K562 (cell line): ENCODE measurements at regions not wholly inside any gene's neighbourhood (a gene's known extent, or its start where the extent isn't known, plus 50 kb on each side); places are given as distances from the start of the nearest gene placed in this dataset.

Experiments used
- ATAC-seq: fragments of 200-7000 bp; cut with Tn5 transposase; 3 replicates; pipeline ENCODE4 v1.9.1; 2020; ENCODE audit warnings: moderate library complexity
- BruUV-seq: library from RNA; stranded (reverse); fragments of 400-500 nt; replicated peaks from 2 replicates; lab custom pipeline; 2021; lab: Mats Ljungman, UMichigan
- CTCF ChIA-PET: fragments of 300-600 bp; formaldehyde crosslinking; extraction: SDS; loops from one replicate; lab custom pipeline; 2021; ENCODE audit warnings: low intra/inter-chr PET ratio; lab: Yijun Ruan, JAX
- POLR2A ChIA-PET: fragments of 300-600, 350-650 bp; sonication (Branson Sonifier 250); formaldehyde crosslinking; extraction: SDS; loops from one replicate; lab custom pipeline; 2021; ENCODE audit warnings: antibody characterized with exemption, inconsistent platforms; lab: Yijun Ruan, JAX
- DNase-seq, 4 experiments: peaks; one replicate each; pipeline versions ENCODE4 v3.0.0 to v3.0.0-alpha.2; 2011 to 2018; ENCODE audit warnings: low spot score in 3 of 4, mixed read lengths in 3 of 4; ENCODE audit errors: extremely low read depth in 1 of 4
- FAIRE-seq: peaks from 2 replicates; lab custom pipeline; 2011; peaks lifted over from hg19 to GRCh38; lab: Jason Lieb, UNC
- H2AFZ ChIP-seq: 2 replicates; pipeline ENCODE4 v1.6.0; 2011; ENCODE audit warnings: low read depth, low read length, control low read depth, inconsistent platforms
- H3K27ac ChIP-seq: fragments of 200-600 bp; 3 replicates; pipeline ENCODE4 v1.8.0; 2011; ENCODE audit warnings: low read depth, mild to moderate bottlenecking, control low read depth, inconsistent platforms, low read length, moderate library complexity, mixed read lengths; ENCODE audit errors: extremely low read depth
- H3K27me3 ChIP-seq, 2 experiments: fragments of 300-600 bp in 1 of 2; 2 replicates in 1 of 2; 3 replicates in 1 of 2; pipeline versions ENCODE4 v1.6.0 to v1.8.0; 2011; ENCODE audit warnings: inconsistent platforms in 2 of 2, low read length in 2 of 2, mild to moderate bottlenecking in 1 of 2, mixed read lengths in 1 of 2, moderate library complexity in 1 of 2; ENCODE audit not compliant: control insufficient read depth in 2 of 2, insufficient read depth in 2 of 2
- H3K36me3 ChIP-seq: fragments of 300-600 bp; 3 replicates; pipeline ENCODE4 v1.8.0; 2011; ENCODE audit warnings: mild to moderate bottlenecking, low read length, inconsistent platforms; ENCODE audit not compliant: control insufficient read depth, insufficient read depth
- H3K4me1 ChIP-seq, 2 experiments: fragments of 200-600 bp in 1 of 2; replicated peaks in 1 of 2; 2 replicates in 1 of 2; 3 replicates in 1 of 2; pipeline versions ENCODE4 v1.5.1 to v1.8.0; 2011; ENCODE audit warnings: inconsistent platforms in 2 of 2, low read length in 2 of 2, mild to moderate bottlenecking in 1 of 2, mixed read lengths in 1 of 2, moderate library complexity in 1 of 2; ENCODE audit not compliant: control insufficient read depth in 2 of 2, insufficient read depth in 2 of 2
- H3K4me2 ChIP-seq: 2 replicates; pipeline ENCODE4 v1.6.1; 2011; ENCODE audit warnings: low read length, control low read depth, inconsistent platforms, mixed read lengths; ENCODE audit not compliant: insufficient read depth
- H3K4me3 ChIP-seq: fragments of 200-600 bp; sonication (generic), shearing (Covaris generic); 2 replicates; pipeline ENCODE4 v1.5.1; 2016; ENCODE audit warnings: control low read depth, inconsistent platforms
- H3K79me2 ChIP-seq: fragments of 200-600 bp; 3 replicates; pipeline ENCODE4 v1.8.0; 2011; ENCODE audit warnings: low read length, inconsistent platforms; ENCODE audit not compliant: control insufficient read depth, insufficient read depth
- H3K9ac ChIP-seq, 2 experiments: 2 replicates each; pipeline versions ENCODE4 v1.6.0 to v1.6.1; 2011; ENCODE audit warnings: low read depth in 2 of 2, low read length in 2 of 2, control low read depth in 1 of 2, inconsistent platforms in 1 of 2, mild to moderate bottlenecking in 1 of 2, mixed read lengths in 1 of 2; ENCODE audit not compliant: insufficient read depth in 1 of 2
- H3K9me1 ChIP-seq: one replicate; pipeline ENCODE4 v1.6.0; 2011; ENCODE audit warnings: inconsistent platforms, mild to moderate bottlenecking, low read length, moderate library complexity; ENCODE audit not compliant: control insufficient read depth, insufficient read depth
- H3K9me3 ChIP-seq: replicated peaks from 2 replicates; pipeline ENCODE4 v1.5.1; 2011; ENCODE audit warnings: low read depth, low read length, inconsistent platforms; ENCODE audit not compliant: control insufficient read depth, insufficient read depth
- H4K20me1 ChIP-seq: replicated peaks from 2 replicates; pipeline ENCODE4 v1.6.1; 2011; ENCODE audit warnings: low read length, inconsistent platforms, mixed read lengths; ENCODE audit not compliant: control insufficient read depth, insufficient read depth
- ATF1 ChIP-seq, 2 experiments: fragments of 450-650 bp in 1 of 2; IDR thresholded peaks; 2 replicates each; pipeline ENCODE4 v1.6.1; 2016; ENCODE audit warnings: missing compliant biosample characterization in 1 of 2, missing genetic modification characterization in 1 of 2
- DDX20 ChIP-seq: fragments of 450-650 bp; IDR thresholded peaks from 2 replicates; pipeline ENCODE4 v1.6.1; 2016; ENCODE audit warnings: missing genetic modification characterization, low read depth, mild to moderate bottlenecking, missing compliant biosample characterization, moderate library complexity
- EWSR1 ChIP-seq: fragments of 450-650 bp; IDR thresholded peaks from 2 replicates; pipeline ENCODE4 v1.6.1; 2018; ENCODE audit warnings: borderline replicate concordance, mild to moderate bottlenecking, low read depth, moderate library complexity; ENCODE audit not compliant: partially characterized antibody
- MXI1 ChIP-seq: IDR thresholded peaks from 2 replicates; pipeline ENCODE4 v1.6.1; 2011; ENCODE audit warnings: low read depth, mild to moderate bottlenecking, improper control_type of control experiment, low read length
- RAD51 ChIP-seq: fragments of 450-650 bp; IDR thresholded peaks from 2 replicates; pipeline ENCODE4 v1.7.1; 2016; ENCODE audit warnings: low read depth, mild to moderate bottlenecking, borderline replicate concordance
- RBM14 ChIP-seq: fragments of 200-400 bp; formaldehyde crosslinking; IDR thresholded peaks from 2 replicates; pipeline ENCODE4 v1.6.1; 2018; ENCODE audit warnings: low read depth, mild to moderate bottlenecking, low read length, moderate library complexity, borderline replicate concordance; ENCODE audit not compliant: insufficient read depth
- SMAD2 ChIP-seq: fragments of 150-350 bp; IDR thresholded peaks from 2 replicates; pipeline ENCODE4 v1.6.1; 2014; ENCODE audit warnings: low read depth, mild to moderate bottlenecking, low read length
- ZNF239 ChIP-seq: fragments of 250-450 bp; sonication (Bioruptor Pico); IDR thresholded peaks from 2 replicates; pipeline ENCODE4 v1.4.0; 2020; ENCODE audit warnings: mild to moderate bottlenecking
- ZNF282 ChIP-seq: sonication (generic); formaldehyde crosslinking; IDR thresholded peaks from 2 replicates; pipeline ENCODE4 v1.8.1; 2023; ENCODE audit warnings: missing genetic modification reagents
- ZNF696 ChIP-seq: fragments of 250-450 bp; sonication (Bioruptor Pico); conservative IDR thresholded peaks from 2 replicates; pipeline ENCODE4 v1.4.0; 2020; ENCODE audit warnings: mild to moderate bottlenecking, moderate library complexity
- WGBS: fragments of 100-300 bp; shearing (Covaris generic); methylation state at CpG from one replicate; pipeline ENCODE4 v1.1.6; 2016; ENCODE audit warnings: low coverage, mixed read lengths; ENCODE audit not compliant: insufficient coverage; ENCODE audit errors: missing lambda C conversion rate; 5-methylcytosine and 5-hydroxymethylcytosine counted together
- in situ Hi-C: fragments of 300-500 bp; cut with MboI; formaldehyde crosslinking; loops from 4 replicates; pipeline ENCODE4 v1.15.0; 2018; ENCODE audit warnings: inconsistent platforms, mixed read lengths
- intact Hi-C: fragments of 100-400 bp; cut with micrococcal nuclease; formaldehyde crosslinking; loops from 2 replicates; pipeline ENCODE4 v1.14.2; 2022
- TF ChIP-seq, protein P1 (sequence below), 3 experiments: IDR thresholded peaks in 2 of 3; conservative IDR thresholded peaks in 1 of 3; 2 replicates each; pipeline ENCODE4 v1.5.1; 2011 to 2012; ENCODE audit warnings: low read length in 3 of 3, mild to moderate bottlenecking in 3 of 3, control low read depth in 2 of 3, improper control_type of control experiment in 1 of 3, inconsistent platforms in 1 of 3, low read depth in 1 of 3, mixed read lengths in 1 of 3, moderate library complexity in 1 of 3; ENCODE audit not compliant: insufficient read depth in 2 of 3
- TF ChIP-seq, protein P2 (sequence below): fragments of 450-650 bp; formaldehyde crosslinking; conservative IDR thresholded peaks from 2 replicates; pipeline ENCODE4 v1.4.0; 2022; ENCODE audit warnings: mild to moderate bottlenecking, missing genetic modification characterization
- TF ChIP-seq, protein P3 (sequence below): IDR thresholded peaks from 3 replicates; pipeline ENCODE4 v1.6.1; 2011; ENCODE audit warnings: borderline replicate concordance, mild to moderate bottlenecking, moderate library complexity; ENCODE audit not compliant: insufficient read length; ENCODE audit errors: extremely low read depth

DNA sequence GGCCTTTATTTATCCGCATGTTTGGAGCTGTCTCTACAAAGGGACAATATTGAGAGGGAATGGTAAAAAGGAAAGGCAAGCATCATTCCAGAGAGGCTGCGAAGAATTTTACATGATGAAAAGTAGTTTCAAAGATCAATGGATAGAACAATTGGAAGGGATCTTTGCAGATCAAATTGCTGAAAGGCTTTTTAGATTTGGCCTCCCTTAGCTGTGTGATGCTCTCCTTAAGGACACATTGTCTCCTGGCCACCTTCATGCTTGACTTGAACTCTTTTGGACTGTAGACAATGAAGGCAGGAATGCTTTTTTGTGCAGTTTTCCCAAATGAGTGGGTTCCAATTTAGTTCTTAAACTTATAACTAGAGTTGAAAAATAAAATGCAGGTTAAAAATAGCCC lies 344.7 kb downstream of the ARL4A start:
- Histone ChIP-seq H3K9ac (no peak overlapping the region), H3K4me1 (no peaks in the 10 kb centered on the region), H3K27ac (no peak overlapping the region), H3K27me3 (no peaks in the 10 kb centered on the region), H3K79me2 (no peaks in the 10 kb centered on the region), H2AFZ (peak overlapping the region; percentile 11; the same call in 1 of the 2 replicates), H3K9me1 (no peaks in the 10 kb centered on the region), H3K9me3 (no peaks in the 10 kb centered on the region), H3K4me3 (no peak overlapping the region), H3K4me2 (no peak overlapping the region), H4K20me1 (no peaks in the 10 kb centered on the region), H3K36me3 (no peaks in the 10 kb centered on the region)
- no peak for DNase-seq
- intact Hi-C loops = loop anchor here (10.0 kb wide), 1 partner anchor 347 kb away; the partner anchor contains the start of gene ARL4A
- ATAC-seq = no peak
- no TSS peak for BruUV-seq
- FAIRE-seq = no peak
- in situ Hi-C loops = no loop called here
- ChIA-PET CTCF (no interaction called here), POLR2A (no interaction called here)
- 85% methylated on average over 2 of the region's 2 CpGs for WGBS
- TF ChIP-seq, protein P1, sequence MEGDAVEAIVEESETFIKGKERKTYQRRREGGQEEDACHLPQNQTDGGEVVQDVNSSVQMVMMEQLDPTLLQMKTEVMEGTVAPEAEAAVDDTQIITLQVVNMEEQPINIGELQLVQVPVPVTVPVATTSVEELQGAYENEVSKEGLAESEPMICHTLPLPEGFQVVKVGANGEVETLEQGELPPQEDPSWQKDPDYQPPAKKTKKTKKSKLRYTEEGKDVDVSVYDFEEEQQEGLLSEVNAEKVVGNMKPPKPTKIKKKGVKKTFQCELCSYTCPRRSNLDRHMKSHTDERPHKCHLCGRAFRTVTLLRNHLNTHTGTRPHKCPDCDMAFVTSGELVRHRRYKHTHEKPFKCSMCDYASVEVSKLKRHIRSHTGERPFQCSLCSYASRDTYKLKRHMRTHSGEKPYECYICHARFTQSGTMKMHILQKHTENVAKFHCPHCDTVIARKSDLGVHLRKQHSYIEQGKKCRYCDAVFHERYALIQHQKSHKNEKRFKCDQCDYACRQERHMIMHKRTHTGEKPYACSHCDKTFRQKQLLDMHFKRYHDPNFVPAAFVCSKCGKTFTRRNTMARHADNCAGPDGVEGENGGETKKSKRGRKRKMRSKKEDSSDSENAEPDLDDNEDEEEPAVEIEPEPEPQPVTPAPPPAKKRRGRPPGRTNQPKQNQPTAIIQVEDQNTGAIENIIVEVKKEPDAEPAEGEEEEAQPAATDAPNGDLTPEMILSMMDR (IDR thresholded peaks at IDR 0.05 in 2 of 3, conservative IDR thresholded peaks at IDR 0.05 in 1 of 3; ENCODE audit: insufficient read depth in 2 of 3, low read depth in 1 of 3, low read length in 3 of 3) = no peak
- TF ChIP-seq RAD51 = no peak
- no peak for TF ChIP-seq ZNF239 (CRISPR knock-in tag)
- no peak for TF ChIP-seq EWSR1
- TF ChIP-seq, protein P2, sequence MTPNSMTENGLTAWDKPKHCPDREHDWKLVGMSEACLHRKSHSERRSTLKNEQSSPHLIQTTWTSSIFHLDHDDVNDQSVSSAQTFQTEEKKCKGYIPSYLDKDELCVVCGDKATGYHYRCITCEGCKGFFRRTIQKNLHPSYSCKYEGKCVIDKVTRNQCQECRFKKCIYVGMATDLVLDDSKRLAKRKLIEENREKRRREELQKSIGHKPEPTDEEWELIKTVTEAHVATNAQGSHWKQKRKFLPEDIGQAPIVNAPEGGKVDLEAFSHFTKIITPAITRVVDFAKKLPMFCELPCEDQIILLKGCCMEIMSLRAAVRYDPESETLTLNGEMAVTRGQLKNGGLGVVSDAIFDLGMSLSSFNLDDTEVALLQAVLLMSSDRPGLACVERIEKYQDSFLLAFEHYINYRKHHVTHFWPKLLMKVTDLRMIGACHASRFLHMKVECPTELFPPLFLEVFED (CRISPR knock-in tag) = no peak
- no peak for TF ChIP-seq RBM14
- no peak for TF ChIP-seq ZNF282
- TF ChIP-seq ATF1 (CRISPR knock-in tag; IDR thresholded peaks at IDR 0.05) = no peak
- TF ChIP-seq ATF1 (tag; IDR thresholded peaks at IDR 0.05) = no peak
- TF ChIP-seq ZNF696 = no peak
- TF ChIP-seq, protein P3, sequence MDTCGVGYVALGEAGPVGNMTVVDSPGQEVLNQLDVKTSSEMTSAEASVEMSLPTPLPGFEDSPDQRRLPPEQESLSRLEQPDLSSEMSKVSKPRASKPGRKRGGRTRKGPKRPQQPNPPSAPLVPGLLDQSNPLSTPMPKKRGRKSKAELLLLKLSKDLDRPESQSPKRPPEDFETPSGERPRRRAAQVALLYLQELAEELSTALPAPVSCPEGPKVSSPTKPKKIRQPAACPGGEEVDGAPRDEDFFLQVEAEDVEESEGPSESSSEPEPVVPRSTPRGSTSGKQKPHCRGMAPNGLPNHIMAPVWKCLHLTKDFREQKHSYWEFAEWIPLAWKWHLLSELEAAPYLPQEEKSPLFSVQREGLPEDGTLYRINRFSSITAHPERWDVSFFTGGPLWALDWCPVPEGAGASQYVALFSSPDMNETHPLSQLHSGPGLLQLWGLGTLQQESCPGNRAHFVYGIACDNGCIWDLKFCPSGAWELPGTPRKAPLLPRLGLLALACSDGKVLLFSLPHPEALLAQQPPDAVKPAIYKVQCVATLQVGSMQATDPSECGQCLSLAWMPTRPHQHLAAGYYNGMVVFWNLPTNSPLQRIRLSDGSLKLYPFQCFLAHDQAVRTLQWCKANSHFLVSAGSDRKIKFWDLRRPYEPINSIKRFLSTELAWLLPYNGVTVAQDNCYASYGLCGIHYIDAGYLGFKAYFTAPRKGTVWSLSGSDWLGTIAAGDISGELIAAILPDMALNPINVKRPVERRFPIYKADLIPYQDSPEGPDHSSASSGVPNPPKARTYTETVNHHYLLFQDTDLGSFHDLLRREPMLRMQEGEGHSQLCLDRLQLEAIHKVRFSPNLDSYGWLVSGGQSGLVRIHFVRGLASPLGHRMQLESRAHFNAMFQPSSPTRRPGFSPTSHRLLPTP = no peak
- no peak for TF ChIP-seq DDX20 (tag)
- TF ChIP-seq MXI1 = no peak
- no peak for TF ChIP-seq SMAD2
